WTC11 (cell line): ENCODE measurements at regions not wholly inside any gene's neighbourhood (a gene's known extent, or its start where the extent isn't known, plus 50 kb on each side); places are given as distances from the start of the nearest gene placed in this dataset.

Experiments used
- ATAC-seq: fragments of 200-7000 bp; cut with Tn5 transposase; 2 replicates; pipeline ENCODE4 v1.10.0; 2021; ENCODE audit warnings: mild to moderate bottlenecking, moderate library complexity
- CTCF ChIA-PET: fragments of 300-600 bp; sonication (Branson Sonifier 250); formaldehyde crosslinking; loops from one replicate; lab custom pipeline; 2021; ENCODE audit warnings: antibody characterized with exemption; lab: Charles Lee
- POLR2A ChIA-PET: fragments of 350-600 bp; sonication (Branson Sonifier 250); formaldehyde crosslinking; loops from one replicate; lab custom pipeline; 2021; ENCODE audit warnings: antibody characterized with exemption; lab: Charles Lee
- DNase-seq: peaks from one replicate; pipeline ENCODE4 v3.0.0; 2021; ENCODE audit warnings: low spot score
- H3K27ac Mint-ChIP-seq: 2 replicates; pipeline ENCODE4 v1.8.0; 2021; ENCODE audit warnings: mixed read lengths
- H3K27me3 Mint-ChIP-seq: 2 replicates; pipeline ENCODE4 v1.8.0; 2021; ENCODE audit warnings: low read depth, mild to moderate bottlenecking, moderate library complexity, mixed read lengths
- H3K36me3 Mint-ChIP-seq: 2 replicates; pipeline ENCODE4 v1.8.0; 2021; ENCODE audit warnings: mixed read lengths
- H3K4me1 Mint-ChIP-seq: 2 replicates; pipeline ENCODE4 v1.8.0; 2022; ENCODE audit warnings: mixed read lengths
- H3K4me3 Mint-ChIP-seq: 2 replicates; pipeline ENCODE4 v1.8.0; 2021; ENCODE audit warnings: mild to moderate bottlenecking, moderate library complexity, mixed read lengths
- H3K9me3 Mint-ChIP-seq: 2 replicates; pipeline ENCODE4 v1.8.0; 2021; ENCODE audit warnings: mixed read lengths
- AR ChIP-seq: fragments of 250-450 bp; sonication (Bioruptor Pico); IDR thresholded peaks from 2 replicates; pipeline ENCODE4 v1.9.0; 2021; ENCODE audit warnings: mild to moderate bottlenecking
- CDX4 ChIP-seq: fragments of 250-450 bp; sonication (Bioruptor Pico); IDR thresholded peaks from 2 replicates; pipeline ENCODE4 v1.9.0; 2021; ENCODE audit warnings: moderate library complexity, mild to moderate bottlenecking, inconsistent platforms, borderline replicate concordance
- E2F5 ChIP-seq: sonication (generic); formaldehyde crosslinking; IDR thresholded peaks from 2 replicates; pipeline ENCODE4 v1.8.1; 2022; ENCODE audit warnings: mild to moderate bottlenecking, moderate library complexity, missing genetic modification reagents
- FOXK1 ChIP-seq: sonication (generic); formaldehyde crosslinking; IDR thresholded peaks from 2 replicates; pipeline ENCODE4 v1.8.0; 2022; ENCODE audit warnings: mild to moderate bottlenecking, moderate library complexity, missing genetic modification reagents
- GABPB1 ChIP-seq: sonication (generic); formaldehyde crosslinking; IDR thresholded peaks from 2 replicates; pipeline ENCODE4 v1.8.1; 2023; ENCODE audit warnings: mild to moderate bottlenecking, missing genetic modification reagents
- HMGA2 ChIP-seq: fragments of 250-450 bp; sonication (Bioruptor Pico); IDR thresholded peaks from 2 replicates; pipeline ENCODE4 v1.4.0; 2021; ENCODE audit warnings: mild to moderate bottlenecking, moderate library complexity
- NFYB ChIP-seq: sonication (generic); formaldehyde crosslinking; conservative IDR thresholded peaks from 2 replicates; pipeline ENCODE4 v1.8.0; 2022; ENCODE audit warnings: low read depth, missing genetic modification reagents
- NR2C2 ChIP-seq: sonication (generic); formaldehyde crosslinking; IDR thresholded peaks from 2 replicates; pipeline ENCODE4 v1.8.0; 2022; ENCODE audit warnings: mild to moderate bottlenecking, missing genetic modification reagents
- PRDM15 ChIP-seq: sonication (generic); formaldehyde crosslinking; IDR thresholded peaks from 2 replicates; pipeline ENCODE4 v1.8.0; 2022; ENCODE audit warnings: missing genetic modification reagents
- SMAD4 ChIP-seq: sonication (generic); formaldehyde crosslinking; IDR thresholded peaks from 2 replicates; pipeline ENCODE4 v1.8.0; 2022; ENCODE audit warnings: mild to moderate bottlenecking, missing genetic modification reagents
- SP1 ChIP-seq: sonication (generic); formaldehyde crosslinking; conservative IDR thresholded peaks from 2 replicates; pipeline ENCODE4 v1.8.1; 2022; ENCODE audit warnings: missing genetic modification reagents
- USF2 ChIP-seq: sonication (generic); formaldehyde crosslinking; IDR thresholded peaks from 2 replicates; pipeline ENCODE4 v1.8.1; 2023; ENCODE audit warnings: mild to moderate bottlenecking, missing genetic modification reagents, moderate library complexity
- ZNF232 ChIP-seq: sonication (generic); formaldehyde crosslinking; IDR thresholded peaks from 2 replicates; pipeline ENCODE4 v1.8.0; 2022; ENCODE audit warnings: mild to moderate bottlenecking, missing genetic modification reagents
- ZNF263 ChIP-seq: sonication (generic); formaldehyde crosslinking; IDR thresholded peaks from 2 replicates; pipeline ENCODE4 v1.8.1; 2022; ENCODE audit warnings: low read depth, mild to moderate bottlenecking, moderate library complexity, missing genetic modification reagents
- ZNF425 ChIP-seq: fragments of 250-450 bp; sonication (Bioruptor Pico); conservative IDR thresholded peaks from 2 replicates; pipeline ENCODE4 v1.9.0; 2021; ENCODE audit warnings: mild to moderate bottlenecking

- H3K4me3 Mint-ChIP-seq = no peak overlapping the region
- H3K27me3 Mint-ChIP-seq = no peaks in the 10 kb centered on the region
- POLR2A ChIA-PET = no interaction called here
- DNase-seq (no peak), ATAC-seq (no peak)
- peaks cover 13% of the 10 kb centered on the region for H3K9me3 Mint-ChIP-seq
- TF ChIP-seq ZNF425 (no peak), ZNF232 (CRISPR knock-in tag) (no peak), HMGA2 (CRISPR knock-in tag) (no peak), USF2 (no peak), SP1 (CRISPR knock-in tag) (no peak), FOXK1 (CRISPR knock-in tag) (no peak), NR2C2 (CRISPR knock-in tag) (no peak), E2F5 (CRISPR knock-in tag) (no peak), AR (CRISPR knock-in tag) (no peak), CDX4 (no peak), PRDM15 (CRISPR knock-in tag) (no peak)
- no peak overlapping the region for H3K27ac Mint-ChIP-seq
- H3K36me3 Mint-ChIP-seq = peaks cover 2% of the 10 kb centered on the region; the same call in 1 of the 2 replicates
- peaks cover 6% of the 10 kb centered on the region; the same call in 1 of the 2 replicates for H3K4me1 Mint-ChIP-seq
- CTCF ChIA-PET = no interaction called here
Observed at GRCh38 chr12:33832900-33833299, 189.4 kb upstream of the ALG10 start.

- Mint-ChIP-seq H3K4me3 (no peak overlapping the region), H3K27me3 (no peaks in the 10 kb centered on the region), H3K27ac (no peak overlapping the region), H3K9me3 (peaks cover 19% of the 10 kb centered on the region), H3K4me1 (no peaks in the 10 kb centered on the region), H3K36me3 (peaks cover 2% of the 10 kb centered on the region; the same call in 1 of the 2 replicates)
- POLR2A ChIA-PET = no interaction called here
- CTCF ChIA-PET = no interaction called here
- ATAC-seq = no peak
- DNase-seq = no peak
- TF ChIP-seq AR (CRISPR knock-in tag) (no peak), SMAD4 (CRISPR knock-in tag) (no peak), PRDM15 (CRISPR knock-in tag) (no peak), GABPB1 (no peak), ZNF263 (CRISPR knock-in tag) (no peak), NFYB (CRISPR knock-in tag) (no peak)
Observed at GRCh38 chr12:33834672-33835071, 187.6 kb upstream of the ALG10 start.
